ENCODE measurements at regions not wholly inside any gene's neighbourhood (a gene's known extent, or its start where the extent isn't known, plus 50 kb on each side); places are given as distances from the start of the nearest gene placed in this dataset.

DNA sequence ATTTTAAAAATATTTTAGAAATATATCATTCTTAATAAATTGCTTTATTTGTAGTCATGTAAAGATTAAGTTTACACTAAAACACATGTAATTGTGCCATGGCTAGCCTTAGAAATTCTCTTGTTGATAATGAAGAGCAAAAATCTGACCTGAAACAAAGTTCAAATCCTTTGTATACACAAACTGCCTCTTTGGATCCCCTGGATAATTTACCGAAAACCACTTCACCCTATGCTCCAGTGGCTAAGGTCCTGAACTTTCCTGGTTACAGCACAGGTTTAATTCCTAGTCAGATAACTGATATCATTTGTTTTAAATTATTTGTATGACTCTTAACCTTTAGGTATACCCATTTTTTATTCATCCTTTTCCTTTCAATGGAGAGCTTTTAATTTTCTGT, 1093.2 kb upstream of the ADGRL4 start:
- no peaks in the 10 kb centered on the region; a peak in 1 of 5 replicates for H3K27me3 ChIP-seq (ENCODE audit: control insufficient read depth in 1 of 2, insufficient read depth in 2 of 2, low read length in 2 of 2)
- 0% methylated on average over 1 of the region's 1 CpG for WGBS (ENCODE audit: low lambda C conversion rate)
- FAIRE-seq = no peak
- no peak overlapping the region for H3K4me3 ChIP-seq (replicated peaks in 1 of 3; ENCODE audit: insufficient read depth in 1 of 3, low read depth in 2 of 3, low read length in 3 of 3)
- CTCF ChIA-PET (ENCODE audit: low intra/inter-chr PET ratio, low total read pairs) = no interaction called here
- no peak for DNase-seq (ENCODE audit: low spot score)
- TF ChIP-seq PHF21A (CRISPR knock-in tag; IDR thresholded peaks at IDR 0.05) = no peak
- no peak for TF ChIP-seq CCAR2 (optimal IDR thresholded peaks at IDR 0.05; ENCODE audit: low read depth, low read length)
- TF ChIP-seq, protein P1, sequence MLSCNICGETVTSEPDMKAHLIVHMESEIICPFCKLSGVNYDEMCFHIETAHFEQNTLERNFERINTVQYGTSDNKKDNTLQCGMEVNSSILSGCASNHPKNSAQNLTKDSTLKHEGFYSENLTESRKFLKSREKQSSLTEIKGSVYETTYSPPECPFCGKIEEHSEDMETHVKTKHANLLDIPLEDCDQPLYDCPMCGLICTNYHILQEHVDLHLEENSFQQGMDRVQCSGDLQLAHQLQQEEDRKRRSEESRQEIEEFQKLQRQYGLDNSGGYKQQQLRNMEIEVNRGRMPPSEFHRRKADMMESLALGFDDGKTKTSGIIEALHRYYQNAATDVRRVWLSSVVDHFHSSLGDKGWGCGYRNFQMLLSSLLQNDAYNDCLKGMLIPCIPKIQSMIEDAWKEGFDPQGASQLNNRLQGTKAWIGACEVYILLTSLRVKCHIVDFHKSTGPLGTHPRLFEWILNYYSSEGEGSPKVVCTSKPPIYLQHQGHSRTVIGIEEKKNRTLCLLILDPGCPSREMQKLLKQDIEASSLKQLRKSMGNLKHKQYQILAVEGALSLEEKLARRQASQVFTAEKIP (CRISPR knock-in tag; IDR thresholded peaks at IDR 0.05; ENCODE audit: borderline replicate concordance) = no peak
- TF ChIP-seq ZIK1 (CRISPR knock-in tag; IDR thresholded peaks at IDR 0.05; ENCODE audit: borderline replicate concordance, low read depth) = no peak
- no peak for TF ChIP-seq ZNF652 (CRISPR knock-in tag; IDR thresholded peaks at IDR 0.05; ENCODE audit: borderline replicate concordance, low read depth)
- H3K36me3 ChIP-seq (replicated peaks in 1 of 2; ENCODE audit: control insufficient read depth in 1 of 2, insufficient read depth in 2 of 2, low read length in 2 of 2) = no peaks in the 10 kb centered on the region
- H3K79me2 ChIP-seq (ENCODE audit: insufficient read depth, low read length) = no peaks in the 10 kb centered on the region
- H3K27ac ChIP-seq (ENCODE audit: extremely low read length, insufficient read depth, low read length) = no peak overlapping the region
- in situ Hi-C loops (cut with HindIII; ENCODE audit: extremely low pct_ligation_motif_present, low pct_unique_long_range_greater_than_20kb) (no loop called here), intact Hi-C loops (cut with micrococcal nuclease; ENCODE audit: unreplicated experiment) (no loop called here)
- no peaks in the 10 kb centered on the region for H4K20me1 ChIP-seq (ENCODE audit: insufficient read depth, low read length)
- no peaks in the 10 kb centered on the region for H3K4me1 ChIP-seq (ENCODE audit: insufficient read depth, low read length)
- no peak overlapping the region for H3K9ac ChIP-seq (ENCODE audit: insufficient read depth, low read depth, low read length)
- POLR2A ChIA-PET = no interaction called here
- no TSS peak for BruUV-seq (replicated peaks)
- no peak overlapping the region for H3K4me2 ChIP-seq (ENCODE audit: low read depth, low read length)
- no peak overlapping the region for H2AFZ ChIP-seq (ENCODE audit: low read length)
- peaks cover 82% of the 10 kb centered on the region for H3K9me3 ChIP-seq (ENCODE audit: low read length)
- ATAC-seq = no peak

DNA sequence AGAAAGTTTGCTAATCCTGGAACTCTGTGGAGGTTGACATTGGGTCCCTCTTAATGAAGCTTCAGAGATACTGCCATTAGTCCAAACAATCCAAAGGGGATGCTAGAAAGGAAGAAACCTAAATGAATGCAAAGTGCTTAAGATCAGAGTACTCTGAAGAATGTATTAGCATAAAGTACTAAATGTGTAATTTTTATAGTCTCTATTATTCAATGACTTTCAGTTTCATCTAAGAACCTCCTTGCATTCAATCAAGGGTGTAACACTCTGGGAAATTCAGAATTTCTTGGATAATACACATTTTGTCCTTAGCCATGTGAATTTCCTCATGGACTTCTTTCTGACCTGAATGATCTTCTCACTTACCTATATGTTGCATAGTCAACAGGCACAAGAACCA, 1078.5 kb upstream of the ADGRL4 start:
- TF ChIP-seq ZNF550 (CRISPR knock-in tag; IDR thresholded peaks at IDR 0.05; ENCODE audit: borderline replicate concordance) = no peak
- TF ChIP-seq, protein P2, sequence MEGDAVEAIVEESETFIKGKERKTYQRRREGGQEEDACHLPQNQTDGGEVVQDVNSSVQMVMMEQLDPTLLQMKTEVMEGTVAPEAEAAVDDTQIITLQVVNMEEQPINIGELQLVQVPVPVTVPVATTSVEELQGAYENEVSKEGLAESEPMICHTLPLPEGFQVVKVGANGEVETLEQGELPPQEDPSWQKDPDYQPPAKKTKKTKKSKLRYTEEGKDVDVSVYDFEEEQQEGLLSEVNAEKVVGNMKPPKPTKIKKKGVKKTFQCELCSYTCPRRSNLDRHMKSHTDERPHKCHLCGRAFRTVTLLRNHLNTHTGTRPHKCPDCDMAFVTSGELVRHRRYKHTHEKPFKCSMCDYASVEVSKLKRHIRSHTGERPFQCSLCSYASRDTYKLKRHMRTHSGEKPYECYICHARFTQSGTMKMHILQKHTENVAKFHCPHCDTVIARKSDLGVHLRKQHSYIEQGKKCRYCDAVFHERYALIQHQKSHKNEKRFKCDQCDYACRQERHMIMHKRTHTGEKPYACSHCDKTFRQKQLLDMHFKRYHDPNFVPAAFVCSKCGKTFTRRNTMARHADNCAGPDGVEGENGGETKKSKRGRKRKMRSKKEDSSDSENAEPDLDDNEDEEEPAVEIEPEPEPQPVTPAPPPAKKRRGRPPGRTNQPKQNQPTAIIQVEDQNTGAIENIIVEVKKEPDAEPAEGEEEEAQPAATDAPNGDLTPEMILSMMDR (CRISPR knock-in tag; IDR thresholded peaks at IDR 0.05) = no peak
- no peak for TF ChIP-seq THAP11 (CRISPR knock-in tag; IDR thresholded peaks at IDR 0.05)
- no peak for TF ChIP-seq RARG (CRISPR knock-in tag; IDR thresholded peaks at IDR 0.05; ENCODE audit: low read depth)
- no peak for TF ChIP-seq CC2D1A (CRISPR knock-in tag; IDR thresholded peaks at IDR 0.05)
- no peak for TF ChIP-seq ADNP (CRISPR knock-in tag; IDR thresholded peaks at IDR 0.05)
- no peak for TF ChIP-seq DR1 (CRISPR knock-in tag; IDR thresholded peaks at IDR 0.05)
- intact Hi-C loops (cut with micrococcal nuclease; ENCODE audit: unreplicated experiment) = no loop called here
- Histone ChIP-seq H4K20me1 (ENCODE audit: insufficient read depth, low read length) (no peaks in the 10 kb centered on the region), H3K4me2 (ENCODE audit: low read depth, low read length) (no peak overlapping the region), H3K27me3 (ENCODE audit: control insufficient read depth in 1 of 2, insufficient read depth in 2 of 2, low read length in 2 of 2) (no peaks in the 10 kb centered on the region), H3K4me3 (replicated peaks in 1 of 3; ENCODE audit: insufficient read depth in 1 of 3, low read depth in 2 of 3, low read length in 3 of 3) (no peak overlapping the region), H3K9me3 (ENCODE audit: low read length) (peaks cover 62% of the 10 kb centered on the region), H3K27ac (ENCODE audit: extremely low read length, insufficient read depth, low read length) (no peak overlapping the region), H3K36me3 (replicated peaks in 1 of 2; ENCODE audit: control insufficient read depth in 1 of 2, insufficient read depth in 2 of 2, low read length in 2 of 2) (no peaks in the 10 kb centered on the region), H3K4me1 (ENCODE audit: insufficient read depth, low read length) (no peaks in the 10 kb centered on the region), H3K79me2 (ENCODE audit: insufficient read depth, low read length) (no peaks in the 10 kb centered on the region), H3K9ac (ENCODE audit: insufficient read depth, low read depth, low read length) (no peak overlapping the region), H2AFZ (ENCODE audit: low read length) (no peak overlapping the region)
- in situ Hi-C loops (cut with HindIII; ENCODE audit: extremely low pct_ligation_motif_present, low pct_unique_long_range_greater_than_20kb) = no loop called here
- no peak for ATAC-seq
- POLR2A ChIA-PET = no interaction called here
- no peak for DNase-seq (ENCODE audit: low spot score)
- FAIRE-seq = no peak
- CTCF ChIA-PET (ENCODE audit: low intra/inter-chr PET ratio, low total read pairs) = no interaction called here
- BruUV-seq (replicated peaks) = no TSS peak

Data from HepG2 (cell line).